ENCODE measurements at regions not wholly inside any gene's neighbourhood (a gene's known extent, or its start where the extent isn't known, plus 50 kb on each side); places are given as distances from the start of the nearest gene placed in this dataset.

GRCh38 chr6:105821777-105822176, 264.4 kb upstream of the PRDM1 start:
- H3K4me3 ChIP-seq (ENCODE audit: low read depth, low read length), result no peak overlapping the region
- TF ChIP-seq, protein P1, sequence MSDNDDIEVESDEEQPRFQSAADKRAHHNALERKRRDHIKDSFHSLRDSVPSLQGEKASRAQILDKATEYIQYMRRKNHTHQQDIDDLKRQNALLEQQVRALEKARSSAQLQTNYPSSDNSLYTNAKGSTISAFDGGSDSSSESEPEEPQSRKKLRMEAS (IDR thresholded peaks at IDR 0.05; ENCODE audit: low read depth, low read length), result no peak
- TF ChIP-seq, protein P2, sequence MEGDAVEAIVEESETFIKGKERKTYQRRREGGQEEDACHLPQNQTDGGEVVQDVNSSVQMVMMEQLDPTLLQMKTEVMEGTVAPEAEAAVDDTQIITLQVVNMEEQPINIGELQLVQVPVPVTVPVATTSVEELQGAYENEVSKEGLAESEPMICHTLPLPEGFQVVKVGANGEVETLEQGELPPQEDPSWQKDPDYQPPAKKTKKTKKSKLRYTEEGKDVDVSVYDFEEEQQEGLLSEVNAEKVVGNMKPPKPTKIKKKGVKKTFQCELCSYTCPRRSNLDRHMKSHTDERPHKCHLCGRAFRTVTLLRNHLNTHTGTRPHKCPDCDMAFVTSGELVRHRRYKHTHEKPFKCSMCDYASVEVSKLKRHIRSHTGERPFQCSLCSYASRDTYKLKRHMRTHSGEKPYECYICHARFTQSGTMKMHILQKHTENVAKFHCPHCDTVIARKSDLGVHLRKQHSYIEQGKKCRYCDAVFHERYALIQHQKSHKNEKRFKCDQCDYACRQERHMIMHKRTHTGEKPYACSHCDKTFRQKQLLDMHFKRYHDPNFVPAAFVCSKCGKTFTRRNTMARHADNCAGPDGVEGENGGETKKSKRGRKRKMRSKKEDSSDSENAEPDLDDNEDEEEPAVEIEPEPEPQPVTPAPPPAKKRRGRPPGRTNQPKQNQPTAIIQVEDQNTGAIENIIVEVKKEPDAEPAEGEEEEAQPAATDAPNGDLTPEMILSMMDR (IDR thresholded peaks at IDR 0.05; ENCODE audit: low read depth, low read length), result no peak
- TF ChIP-seq MYC (IDR thresholded peaks at IDR 0.05; ENCODE audit: low read depth, low read length) (no peak), POLR2A (IDR thresholded peaks at IDR 0.05; ENCODE audit: extremely low read depth, insufficient read length) (no peak)
- DNase-seq (ENCODE audit: low read depth), result no peak

DNA sequence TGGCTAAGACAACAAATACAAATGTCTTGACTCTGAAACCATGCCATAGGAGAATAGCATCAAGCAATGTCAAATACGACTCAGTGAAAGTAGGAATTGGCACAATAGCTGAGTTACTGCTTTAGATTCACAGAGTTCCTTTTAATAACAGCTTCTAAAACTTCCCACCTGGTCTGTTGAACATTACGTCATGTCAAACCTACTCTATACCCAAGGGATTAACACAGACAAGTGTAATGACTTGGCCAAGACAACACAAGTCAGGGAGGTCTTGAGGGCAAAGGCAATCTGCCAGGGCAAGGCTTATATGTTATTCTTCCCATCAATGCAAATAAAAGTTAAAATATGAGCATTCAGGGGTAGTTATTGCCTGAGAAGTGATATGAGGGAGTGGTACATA, 265.1 kb upstream of the PRDM1 start:
- H3K4me3 ChIP-seq (ENCODE audit: low read depth, low read length), result no peak overlapping the region
- DNase-seq (ENCODE audit: low read depth), result no peak
- TF ChIP-seq MYC (IDR thresholded peaks at IDR 0.05; ENCODE audit: low read depth, low read length) (no peak), POLR2A (IDR thresholded peaks at IDR 0.05; ENCODE audit: extremely low read depth, insufficient read length) (no peak)
- TF ChIP-seq, protein P2 (IDR thresholded peaks at IDR 0.05; ENCODE audit: low read depth, low read length), result no peak
- TF ChIP-seq, protein P1 (IDR thresholded peaks at IDR 0.05; ENCODE audit: low read depth, low read length), result no peak

DNA sequence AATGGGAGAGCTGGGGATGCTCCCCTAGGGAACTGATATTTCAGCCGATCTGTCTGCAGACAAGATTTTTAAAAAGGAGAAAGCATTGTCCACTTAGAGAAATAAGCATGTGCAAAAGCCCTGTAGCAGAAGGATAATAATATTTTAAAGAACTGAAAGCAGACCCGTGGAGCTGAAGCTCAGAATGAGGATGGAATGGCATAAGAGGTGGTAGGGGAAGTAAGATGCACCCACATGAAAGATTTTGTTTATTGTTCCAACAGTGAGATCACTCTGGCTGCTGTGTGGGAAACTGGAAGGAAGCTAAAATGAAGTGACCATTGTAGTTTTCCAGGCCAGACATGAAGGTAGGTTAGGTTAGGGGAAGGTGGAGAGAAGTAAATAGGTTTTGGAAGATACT, 266.4 kb upstream of the PRDM1 start:
- DNase-seq (ENCODE audit: low read depth), result no peak
- no peak overlapping the region for H3K4me3 ChIP-seq (ENCODE audit: low read depth, low read length)
- TF ChIP-seq, protein P1 (IDR thresholded peaks at IDR 0.05; ENCODE audit: low read depth, low read length), result no peak
- TF ChIP-seq POLR2A (IDR thresholded peaks at IDR 0.05; ENCODE audit: extremely low read depth, insufficient read length), result no peak

DNA sequence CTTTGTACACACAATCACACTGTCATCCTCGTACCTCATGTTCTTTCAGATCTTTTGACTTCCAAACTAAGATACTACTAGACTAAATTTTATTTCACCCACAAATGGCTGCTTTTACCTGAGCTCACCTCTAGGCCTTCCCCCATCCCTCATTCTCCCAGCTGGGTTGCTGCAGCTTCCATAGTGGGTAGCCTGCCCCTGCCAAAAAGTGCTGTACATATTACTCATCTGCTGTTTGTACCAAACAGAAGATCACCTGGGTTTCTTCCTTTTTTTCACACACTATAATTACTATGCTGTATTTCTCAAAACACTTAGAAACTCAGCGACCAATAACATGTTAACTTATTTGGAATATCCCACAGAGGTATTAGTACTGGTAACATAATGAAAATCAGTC, 267.6 kb upstream of the PRDM1 start:
- no peak for TF ChIP-seq MYC (IDR thresholded peaks at IDR 0.05; ENCODE audit: low read depth, low read length)
- TF ChIP-seq POLR2A (IDR thresholded peaks at IDR 0.05; ENCODE audit: extremely low read depth, insufficient read length), result no peak
- TF ChIP-seq, protein P1 (IDR thresholded peaks at IDR 0.05; ENCODE audit: low read depth, low read length), result no peak
- TF ChIP-seq, protein P2 (IDR thresholded peaks at IDR 0.05; ENCODE audit: low read depth, low read length), result no peak
- no peak overlapping the region for H3K4me3 ChIP-seq (ENCODE audit: low read depth, low read length)
- DNase-seq (ENCODE audit: low read depth), result no peak

GRCh38 chr6:105817961-105818360, 268.2 kb upstream of the PRDM1 start:
- TF ChIP-seq POLR2A (IDR thresholded peaks at IDR 0.05; ENCODE audit: extremely low read depth, insufficient read length), result no peak
- no peak for TF ChIP-seq MYC (IDR thresholded peaks at IDR 0.05; ENCODE audit: low read depth, low read length)
- TF ChIP-seq, protein P2 (IDR thresholded peaks at IDR 0.05; ENCODE audit: low read depth, low read length), result no peak
- TF ChIP-seq, protein P1 (IDR thresholded peaks at IDR 0.05; ENCODE audit: low read depth, low read length), result no peak
- DNase-seq (ENCODE audit: low read depth), result no peak
- no peak overlapping the region for H3K4me3 ChIP-seq (ENCODE audit: low read depth, low read length)

DNA sequence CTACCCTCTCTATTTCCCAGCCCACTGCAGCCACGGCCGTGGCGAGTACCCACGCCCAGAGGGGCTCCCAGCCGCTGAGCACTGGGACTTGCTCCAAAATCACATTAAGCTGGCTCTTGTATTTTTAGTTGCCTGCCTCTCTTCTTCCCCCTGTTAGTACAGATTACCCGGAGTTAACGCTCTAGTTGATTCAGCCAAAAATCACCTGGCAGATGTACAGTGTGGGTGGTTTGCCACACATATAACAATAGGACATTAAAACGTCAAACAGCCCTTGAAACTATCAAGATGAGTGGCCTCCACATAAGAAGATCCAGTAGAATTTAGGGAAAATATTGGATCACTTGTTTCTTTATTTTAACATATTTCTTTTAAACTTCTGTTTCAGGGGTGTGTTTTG, 268.8 kb upstream of the PRDM1 start:
- DNase-seq (ENCODE audit: low read depth), result no peak
- H3K4me3 ChIP-seq (ENCODE audit: low read depth, low read length), result no peak overlapping the region
- TF ChIP-seq, protein P1 (IDR thresholded peaks at IDR 0.05; ENCODE audit: low read depth, low read length), result no peak
- TF ChIP-seq, protein P2 (IDR thresholded peaks at IDR 0.05; ENCODE audit: low read depth, low read length), result no peak
- TF ChIP-seq POLR2A (IDR thresholded peaks at IDR 0.05; ENCODE audit: extremely low read depth, insufficient read length) (no peak), MYC (IDR thresholded peaks at IDR 0.05; ENCODE audit: low read depth, low read length) (no peak)
